ENCODE measurements at regions not wholly inside any gene's neighbourhood (a gene's known extent, or its start where the extent isn't known, plus 50 kb on each side); places are given as distances from the start of the nearest gene placed in this dataset.
A peak's percentile ranks its signal among the peaks of the same experiment; 100 is the strongest.

DNA sequence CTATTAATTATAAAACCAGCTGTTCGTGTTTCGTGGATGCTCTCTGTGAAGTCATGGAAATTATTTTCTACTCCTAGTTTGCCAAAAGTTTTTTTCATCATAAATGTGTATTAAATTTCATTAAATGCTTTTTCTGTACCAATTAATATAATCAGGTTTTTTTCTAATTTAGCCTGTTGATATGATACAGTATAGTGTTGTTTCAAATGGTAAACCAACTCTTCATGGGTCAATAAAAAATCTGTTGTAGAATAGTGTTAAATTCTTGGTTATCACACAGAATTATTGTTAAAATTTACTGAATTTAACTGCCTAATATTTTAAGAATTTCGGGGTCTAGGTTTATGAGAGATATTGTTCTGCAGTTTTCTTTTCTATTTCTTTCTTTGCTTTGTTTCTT is 505.9 kb upstream of the MANEA start:
- DNase-seq = no peak

DNA sequence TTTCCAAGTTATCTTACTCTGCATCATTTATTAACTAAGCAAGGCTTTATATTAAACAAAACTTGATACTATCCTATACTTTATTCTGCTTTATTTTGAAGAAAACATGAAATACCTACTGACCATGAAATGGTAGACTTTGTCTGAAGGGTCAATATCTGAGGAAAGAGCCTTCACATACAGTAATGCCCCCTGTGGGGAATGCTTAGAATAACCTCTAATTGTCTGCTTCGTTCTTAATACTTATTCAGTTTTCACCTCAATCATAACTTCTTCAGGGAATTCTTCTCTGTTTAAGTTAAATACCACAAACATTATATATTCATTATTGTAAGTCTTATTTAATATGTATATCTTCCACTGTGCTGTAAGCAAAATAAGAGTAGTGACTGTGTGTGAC is 498.9 kb upstream of the MANEA start:
- DNase-seq = no peak

DNA sequence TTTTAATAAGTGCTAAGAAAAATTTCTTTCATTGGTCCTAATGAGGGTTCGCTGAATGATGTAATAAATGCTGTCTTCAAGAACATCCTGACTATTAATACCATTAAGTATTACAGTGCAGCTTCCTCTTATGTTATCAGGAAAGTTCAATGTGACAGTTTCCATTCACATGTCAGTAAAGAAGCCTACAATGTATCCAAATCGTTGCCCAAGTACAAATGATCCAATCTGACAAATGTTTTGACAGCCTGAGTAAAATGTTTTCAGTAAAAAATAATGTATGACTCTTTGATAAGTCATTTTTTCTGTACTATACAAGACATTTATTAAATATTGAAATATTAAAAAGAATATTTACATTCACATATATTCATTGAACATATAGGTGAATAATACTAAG is 496.1 kb upstream of the MANEA start:
- no peak for DNase-seq

DNA sequence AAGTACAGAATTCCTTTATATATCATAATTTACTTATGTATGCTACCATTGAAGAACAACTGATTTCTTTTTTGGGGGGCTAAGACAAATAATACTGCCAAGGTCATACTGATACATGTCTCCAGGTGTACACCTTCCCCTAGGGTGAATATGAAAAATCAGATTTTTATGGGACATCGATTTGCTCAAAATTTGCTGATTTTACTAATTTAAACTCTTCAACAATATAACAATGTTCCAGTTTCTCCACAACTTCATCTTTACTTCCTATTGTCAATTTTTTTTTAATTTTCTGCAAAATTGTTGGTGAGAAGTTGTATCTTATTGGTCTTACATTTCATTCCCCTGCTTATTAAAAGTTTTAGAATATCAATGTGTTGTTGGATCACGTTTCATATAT is 495.4 kb upstream of the MANEA start:
- no peak for DNase-seq

DNA sequence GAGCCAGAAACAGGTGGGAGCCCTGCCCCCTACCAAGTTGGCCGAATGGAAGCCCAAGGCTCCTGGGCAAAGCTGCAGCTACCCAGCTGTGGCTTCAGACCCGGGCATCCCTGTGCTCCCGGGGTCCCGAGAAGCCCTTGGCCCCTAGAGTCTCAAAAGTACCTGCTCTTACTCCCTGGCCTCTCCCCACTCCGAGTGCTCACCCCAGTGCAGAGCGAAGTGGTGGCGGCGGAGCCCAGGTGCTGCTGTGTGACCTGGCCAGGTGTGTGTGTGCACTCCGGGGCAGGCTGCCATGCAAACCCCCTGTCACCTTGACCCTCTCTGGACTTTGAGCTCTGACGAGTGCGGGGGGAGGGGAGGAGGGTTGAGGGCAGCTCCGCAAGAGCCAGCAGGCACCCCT is 493.8 kb upstream of the MANEA start:
- no peak for DNase-seq

DNA sequence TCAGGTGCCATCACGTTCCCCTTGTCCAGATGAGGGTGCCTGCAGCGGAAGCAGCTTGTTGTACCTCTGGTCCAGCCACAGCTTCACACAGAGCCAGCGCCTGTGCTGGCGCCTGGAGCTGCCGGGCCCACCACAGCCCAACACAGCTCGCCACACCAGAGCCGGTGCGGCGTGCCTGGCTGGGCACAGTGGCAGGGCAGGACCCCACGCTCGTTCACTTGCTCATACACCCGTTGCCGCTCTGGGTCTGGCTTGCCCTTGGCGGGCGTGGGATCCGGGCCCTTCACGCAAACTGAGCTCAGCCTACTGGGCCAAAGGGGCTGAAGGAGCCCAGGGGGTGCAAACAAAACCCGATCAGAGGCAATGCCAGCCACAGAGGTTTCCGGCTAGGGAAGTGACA is 492.5 kb upstream of the MANEA start:
- DNase-seq = no peak

DNA sequence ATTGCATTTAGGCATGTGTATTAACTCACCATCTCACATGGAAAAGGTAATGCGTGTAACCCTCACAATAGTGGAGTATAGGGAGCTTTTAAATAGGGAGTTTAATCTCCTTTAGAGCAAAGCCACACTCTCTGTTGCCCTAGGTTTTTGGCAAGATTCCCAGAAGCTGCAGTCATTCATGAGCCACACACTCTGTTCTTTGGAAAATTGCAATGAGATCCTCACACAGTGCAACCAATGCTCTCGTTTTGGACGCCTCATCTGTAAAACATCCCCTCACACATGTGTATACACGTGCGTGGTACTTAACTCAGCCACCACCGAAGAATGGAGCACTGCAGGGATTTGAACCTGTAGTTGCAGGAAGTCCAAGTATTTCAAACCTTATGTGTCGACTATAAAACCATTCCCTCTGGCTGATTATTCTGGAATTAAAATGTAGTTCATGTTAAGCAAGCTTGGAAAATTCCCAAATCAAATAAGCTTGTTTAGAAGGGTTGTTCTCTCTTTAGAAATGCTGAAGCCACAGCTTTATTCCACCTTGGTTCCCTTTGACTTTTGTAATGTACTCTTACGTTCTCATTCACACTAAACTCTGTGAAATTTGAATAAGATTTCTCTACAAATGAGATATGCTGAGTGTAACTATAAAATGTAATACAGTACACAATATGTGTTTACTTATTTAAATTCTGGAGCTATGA is 489.8 kb upstream of the MANEA start:
- peak; percentile 93 for DNase-seq

DNA sequence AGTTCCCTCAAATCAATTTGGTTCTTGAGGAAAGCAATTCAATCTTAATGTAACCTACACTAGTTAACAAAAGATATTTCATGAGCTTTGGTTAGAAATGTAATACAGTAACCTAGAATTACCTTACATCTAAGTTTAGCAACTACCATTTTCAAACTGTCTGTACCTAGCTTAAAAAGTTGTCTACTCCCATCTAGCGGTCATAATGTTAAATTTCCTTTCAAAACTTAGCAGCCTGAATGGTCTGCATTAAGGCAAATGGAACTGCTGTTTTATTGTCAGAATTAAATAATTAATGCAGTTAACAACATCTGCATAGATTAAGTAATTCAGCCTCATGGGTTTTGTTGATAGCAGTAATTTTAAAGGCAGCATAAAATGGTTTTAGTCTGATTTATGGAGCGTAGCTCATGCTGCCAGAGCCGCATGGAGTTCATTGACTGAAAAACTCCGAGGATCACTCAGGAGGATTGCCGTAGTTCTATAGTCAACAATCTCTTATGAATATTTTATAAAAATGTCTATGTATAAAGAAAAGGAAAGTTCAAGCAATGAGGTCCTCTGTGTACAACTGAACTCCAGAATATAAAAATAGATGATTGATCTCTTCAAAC is 485.4 kb upstream of the MANEA start:
- peak; percentile 75 for DNase-seq

DNA sequence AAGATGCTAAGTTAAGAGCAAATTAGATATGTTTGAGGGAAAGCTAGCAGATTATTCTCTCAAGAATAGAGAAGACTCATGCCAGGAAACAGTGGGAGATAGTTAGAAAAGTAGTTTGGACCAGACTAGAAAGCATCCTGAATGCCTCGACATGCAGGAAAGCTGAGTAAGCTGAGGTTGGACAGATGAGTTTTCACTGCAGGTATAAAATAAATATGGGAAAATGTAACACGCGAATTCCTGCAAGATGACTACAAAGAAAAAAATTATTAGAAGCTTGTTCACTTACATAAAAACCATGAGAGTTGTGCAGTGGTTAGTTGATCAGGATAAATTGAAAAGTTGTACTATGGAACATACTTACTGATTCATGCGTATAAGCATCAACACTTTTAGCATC is 484.2 kb upstream of the MANEA start:
- no peak for DNase-seq

DNA sequence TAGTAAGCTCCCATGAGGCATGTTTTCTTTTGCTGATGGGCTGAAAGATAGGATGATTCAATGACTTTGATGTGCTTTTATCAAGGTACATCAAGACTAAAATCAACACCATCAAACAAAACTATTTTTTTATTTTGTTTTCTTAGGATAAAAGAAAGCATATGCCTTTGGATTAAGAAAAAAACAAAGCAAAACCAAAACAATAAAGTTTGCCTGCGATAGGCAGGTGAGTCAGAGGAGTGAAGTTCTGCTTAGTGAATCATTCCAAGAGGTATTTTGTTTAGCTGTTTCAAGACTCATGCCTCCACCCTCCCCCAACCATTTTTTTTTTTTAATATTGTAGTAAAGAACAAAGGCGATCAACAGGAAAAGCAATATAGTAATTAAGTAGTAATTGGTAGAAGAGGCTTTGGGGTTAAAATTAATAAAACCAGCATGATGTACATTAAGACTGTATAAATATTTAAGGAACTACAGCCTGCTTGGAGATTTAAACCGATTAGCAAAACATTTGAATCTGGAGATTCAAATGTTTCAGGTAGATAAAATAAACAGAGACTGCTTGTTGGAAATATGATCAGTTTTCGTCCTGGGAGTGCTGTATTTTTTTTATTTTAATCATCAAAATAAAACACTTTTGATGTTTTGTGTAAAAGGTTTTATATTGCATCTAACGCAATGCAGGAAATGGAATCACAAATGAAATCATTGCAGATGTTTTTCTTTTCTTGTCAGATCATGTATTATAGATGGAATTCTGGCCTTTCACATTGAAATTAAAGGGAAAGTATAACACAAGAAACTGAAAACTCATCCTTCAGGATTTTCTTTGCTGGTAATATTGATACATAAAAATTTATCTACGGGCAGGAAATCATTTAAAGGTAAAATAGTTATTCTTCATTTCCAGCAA is 482.3 kb upstream of the MANEA start:
- DNase-seq = no peak

DNA sequence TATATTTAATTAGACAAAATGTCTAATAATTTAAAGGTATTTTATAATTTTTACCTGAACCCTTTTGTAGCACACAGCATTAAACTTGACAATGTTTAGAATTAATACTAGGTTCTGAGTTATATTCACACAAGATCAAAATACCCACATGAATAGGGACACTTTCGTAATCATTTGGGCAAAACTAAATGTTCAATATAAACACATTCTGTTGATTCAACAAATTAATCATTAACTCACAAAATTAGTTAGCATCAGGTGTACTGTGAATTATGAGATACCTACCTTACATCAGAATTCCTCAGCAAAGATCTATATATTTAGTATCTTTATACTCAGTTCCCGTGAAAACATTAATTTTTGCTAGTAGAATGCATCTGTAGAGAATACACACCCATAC is 481.5 kb upstream of the MANEA start:
- no peak for DNase-seq

DNA sequence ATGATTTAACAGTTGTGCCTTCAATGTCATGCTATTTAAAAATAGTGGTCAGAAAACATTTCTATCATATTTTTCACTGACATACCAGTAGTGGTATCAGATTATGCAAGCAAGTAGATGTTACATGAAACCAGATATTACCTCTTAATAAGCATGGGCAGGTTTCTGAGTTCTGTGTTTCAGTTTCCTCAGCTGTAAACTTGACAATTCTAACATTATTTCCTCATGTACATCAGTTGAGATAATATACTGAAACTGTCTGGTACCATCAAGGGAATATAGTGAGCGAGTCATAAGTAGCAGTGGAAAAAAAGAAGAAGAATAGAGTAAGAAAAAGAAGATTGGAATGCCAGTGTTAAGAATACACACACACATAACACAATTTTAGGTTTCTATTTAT is 477.9 kb upstream of the MANEA start:
- DNase-seq = no peak

DNA sequence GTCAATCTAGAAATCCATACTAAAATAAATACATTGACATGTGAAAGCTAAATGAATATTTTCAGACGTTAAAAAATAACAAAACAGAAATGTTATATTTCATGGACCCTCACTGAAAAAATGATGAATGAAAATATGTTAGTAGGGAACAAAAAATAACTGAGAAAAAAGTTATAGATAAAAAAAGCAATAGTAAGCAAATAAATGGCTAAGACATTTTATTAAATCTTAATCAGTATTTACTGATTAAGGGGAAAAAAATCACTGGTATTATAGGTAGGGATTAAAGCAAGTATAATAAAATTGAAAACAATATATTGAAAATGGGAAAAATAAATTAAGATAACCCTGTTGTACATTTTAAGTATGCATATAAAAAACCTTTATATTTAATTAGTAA is 468.1 kb upstream of the MANEA start:
- DNase-seq = no peak

DNA sequence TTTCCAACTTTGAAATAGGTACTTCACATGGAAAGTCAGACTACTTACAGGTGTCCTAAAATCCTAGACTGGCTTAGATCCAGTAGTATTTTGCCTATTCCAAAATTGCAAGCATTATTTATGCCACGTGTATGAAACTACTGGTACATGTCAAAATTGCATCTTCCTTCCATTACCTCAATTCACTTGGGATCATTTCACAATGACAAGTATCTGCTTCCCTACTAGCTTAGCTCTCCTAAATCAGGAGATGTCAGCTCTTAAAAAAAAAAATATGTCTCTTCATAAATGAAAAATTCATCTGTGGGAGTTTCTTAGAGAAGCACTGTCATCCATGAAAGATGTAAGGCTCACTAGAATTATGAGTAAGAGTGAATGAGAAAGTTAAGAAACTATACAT is 466.6 kb upstream of the MANEA start:
- DNase-seq = no peak

DNA sequence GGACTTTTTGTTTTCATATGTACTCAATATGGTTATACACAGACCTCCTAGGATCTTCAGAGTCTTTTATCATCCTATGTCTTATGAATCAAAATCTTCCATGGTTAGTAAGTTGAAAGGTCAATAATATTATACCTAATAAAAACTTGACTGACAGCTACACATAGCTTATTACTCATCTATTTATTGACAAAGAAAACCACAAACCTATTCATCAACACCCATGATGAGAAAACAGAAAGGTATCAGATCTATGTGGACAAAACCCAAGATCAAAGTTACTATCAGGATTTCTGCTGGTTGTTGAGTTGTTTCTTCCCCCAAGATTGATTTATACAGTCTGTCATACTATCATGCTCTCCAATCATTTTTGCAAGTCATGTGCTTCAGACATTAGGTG is 460.1 kb upstream of the MANEA start:
- no peak for DNase-seq

DNA sequence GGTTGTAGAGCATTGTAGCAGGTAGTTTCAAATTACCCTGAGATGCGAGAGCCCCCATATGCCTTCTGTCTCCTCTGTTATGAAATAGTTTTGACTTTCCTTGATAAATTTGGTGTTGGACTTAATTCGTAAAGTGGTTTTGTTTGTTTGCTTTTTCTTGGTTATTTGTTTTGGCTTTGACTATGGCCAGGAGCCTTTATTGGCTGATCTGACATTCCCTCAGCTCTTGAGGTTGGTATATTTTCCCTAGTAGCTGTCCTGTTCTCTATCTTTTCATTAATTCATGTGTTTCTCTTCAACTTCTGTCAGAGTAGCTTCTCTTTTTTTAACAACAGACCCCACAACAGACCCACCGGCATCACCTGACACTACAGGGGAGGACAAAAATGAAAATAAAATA is 457.4 kb upstream of the MANEA start:
- no peak for DNase-seq

DNA sequence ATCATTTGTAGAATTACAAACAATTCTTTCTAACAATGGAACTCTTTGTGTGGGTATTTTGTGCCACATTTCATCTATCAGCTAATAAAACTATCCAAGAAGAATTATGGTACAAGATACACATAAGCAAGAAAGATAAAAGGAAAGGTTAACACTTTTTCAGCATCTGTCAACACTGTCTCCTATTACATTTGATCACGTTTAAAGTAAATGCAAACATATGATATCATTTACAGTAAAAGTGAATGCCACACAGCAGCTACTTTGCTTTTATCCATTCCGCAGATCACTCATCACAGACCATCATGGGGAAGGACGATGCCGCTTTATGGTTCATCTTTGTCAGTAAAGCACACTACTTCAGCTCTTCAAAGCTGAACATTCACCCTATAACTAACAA is 456.4 kb upstream of the MANEA start:
- DNase-seq = no peak

DNA sequence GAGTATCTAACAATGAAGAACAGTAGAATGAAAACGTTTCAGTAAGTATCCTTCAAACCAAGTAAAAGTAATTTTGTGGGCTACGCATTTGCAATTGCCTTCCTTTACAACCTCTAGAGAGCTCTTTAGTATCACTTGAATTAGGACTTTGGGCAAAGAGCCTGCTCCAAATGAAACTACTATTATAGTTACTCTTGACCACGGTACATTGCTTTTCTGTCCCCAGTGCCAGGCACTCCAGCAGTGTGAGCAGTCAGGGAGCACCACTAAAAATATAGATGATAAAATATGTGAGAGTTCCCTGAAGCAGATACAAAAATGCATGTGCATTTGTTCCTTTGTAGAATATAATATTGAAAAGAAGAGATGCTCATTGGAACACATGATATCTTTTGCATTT is 450.1 kb upstream of the MANEA start:
- no peak for DNase-seq

DNA sequence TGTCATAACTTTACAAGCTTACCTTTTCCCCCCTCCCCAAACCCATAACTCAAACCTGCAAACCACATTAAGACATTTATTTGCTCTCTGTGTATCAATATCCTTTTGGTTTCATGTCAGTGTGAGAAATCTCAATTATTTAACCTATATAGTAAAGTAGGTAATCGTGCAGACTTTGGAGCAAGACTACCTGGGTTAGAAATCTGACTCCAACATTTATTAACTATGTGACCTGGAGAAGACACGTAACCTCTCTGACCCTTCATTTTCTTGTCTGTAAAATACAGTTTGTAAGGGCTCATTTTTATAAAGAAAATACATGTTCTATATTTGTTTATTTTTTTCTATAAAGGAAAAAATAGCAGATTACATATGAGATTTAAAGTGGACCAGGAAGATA is 448.9 kb upstream of the MANEA start:
- DNase-seq = no peak

DNA sequence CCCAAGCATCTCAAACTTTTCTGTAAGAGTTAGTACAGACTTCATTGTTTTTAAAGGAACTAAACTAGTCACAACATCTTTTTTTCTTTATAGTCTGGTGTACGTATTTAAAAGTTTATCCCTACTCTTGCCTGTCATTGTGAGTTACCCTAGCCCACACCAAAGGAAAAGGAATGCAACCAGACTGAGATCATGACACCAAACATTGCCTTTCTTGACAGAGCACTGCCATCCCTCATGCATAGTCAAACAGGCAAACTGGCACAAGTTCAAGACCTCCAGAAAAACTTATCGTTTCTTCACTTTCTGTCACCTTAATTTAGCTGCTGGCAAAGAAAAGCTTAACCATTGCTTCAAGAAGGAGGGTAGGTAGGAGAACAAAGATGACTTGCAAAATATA is 448.4 kb upstream of the MANEA start:
- DNase-seq = no peak

DNA sequence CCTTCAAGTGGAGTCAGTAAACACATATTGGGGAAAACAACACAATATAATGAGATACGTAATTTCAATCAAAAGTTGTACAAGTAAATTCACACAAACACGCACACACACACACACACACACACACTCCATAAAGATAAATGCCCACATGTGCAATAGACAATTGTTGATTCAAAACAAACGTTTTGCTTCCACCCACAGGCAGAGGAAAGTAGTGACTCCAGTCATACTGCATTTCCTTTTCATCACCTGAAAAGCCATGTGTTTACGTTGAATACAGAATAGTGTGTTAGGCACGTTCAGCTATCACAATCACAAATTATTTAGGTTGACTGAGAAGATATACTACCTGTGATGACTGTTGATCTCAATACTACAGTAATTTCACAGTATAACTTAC is 443.8 kb upstream of the MANEA start:
- peak; percentile 17 for DNase-seq

DNA sequence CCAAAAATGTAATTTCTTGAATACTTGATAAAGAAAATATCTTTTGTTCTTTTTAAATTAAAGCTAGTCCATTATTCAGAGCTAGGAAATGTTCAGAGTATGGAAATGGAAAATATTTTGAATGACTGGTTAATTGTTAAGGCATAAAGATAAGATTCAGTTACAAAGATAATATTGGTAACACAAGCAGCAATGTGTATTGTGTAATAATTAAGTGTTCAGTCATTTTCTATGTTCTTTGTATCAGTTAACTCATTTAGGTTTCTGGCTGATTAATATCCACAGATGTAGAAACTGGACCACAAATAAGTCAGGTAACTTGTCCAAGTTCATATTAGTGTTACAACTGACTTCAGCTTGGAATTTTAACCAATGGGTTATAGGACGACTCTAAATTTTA is 442.2 kb upstream of the MANEA start:
- DNase-seq = no peak

DNA sequence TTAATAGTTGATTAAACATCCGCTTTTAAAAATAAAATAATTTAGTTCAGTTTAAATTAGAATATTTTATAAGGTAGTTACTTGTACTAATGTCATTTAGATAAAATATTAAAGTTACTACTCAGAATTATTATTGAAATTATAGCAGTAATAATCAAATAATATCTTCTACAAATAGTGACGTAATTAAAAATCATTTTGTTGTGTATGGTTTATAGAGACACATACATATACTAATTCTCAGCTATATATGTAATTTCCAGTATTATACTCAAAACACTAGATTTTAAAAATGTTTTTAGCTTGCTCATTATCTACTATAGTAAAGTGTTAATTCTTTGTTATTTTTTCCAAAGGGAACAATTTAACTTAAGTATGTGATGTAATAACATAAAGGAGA is 435.2 kb upstream of the MANEA start:
- no peak for DNase-seq

DNA sequence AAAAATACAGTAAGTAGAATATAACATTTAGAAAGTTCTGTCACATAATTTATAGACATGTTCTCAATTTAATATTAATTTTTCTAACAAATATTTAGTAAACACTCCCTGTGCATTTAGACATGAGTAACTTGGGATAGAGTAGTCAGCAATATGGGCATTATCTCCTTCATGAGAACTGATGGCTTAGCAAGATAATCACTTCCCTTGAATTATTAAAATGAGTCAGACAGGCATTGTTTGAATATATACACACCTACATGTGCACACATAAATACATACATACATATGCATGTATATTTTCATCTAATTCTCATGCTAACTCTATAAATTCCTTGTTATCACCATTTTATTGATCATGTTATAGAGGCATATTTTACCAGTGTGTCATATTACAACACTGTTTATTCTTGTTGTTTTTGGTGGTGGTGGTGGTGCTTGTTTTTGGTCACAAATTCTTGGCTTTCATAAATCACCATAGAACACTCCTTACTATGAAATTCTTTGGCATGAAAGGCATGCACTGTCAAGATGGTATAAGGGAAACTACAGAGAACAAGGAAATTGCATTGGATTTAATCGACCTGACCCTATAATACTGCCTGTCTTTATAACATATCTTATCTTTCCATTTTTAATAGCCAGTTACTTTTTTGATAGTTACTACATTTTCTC is 434.5 kb upstream of the MANEA start:
- DNase-seq = no peak
